K562 (cell line): ENCODE measurements at regions not wholly inside any gene's neighbourhood (a gene's known extent, or its start where the extent isn't known, plus 50 kb on each side); places are given as distances from the start of the nearest gene placed in this dataset.

Source experiments
- ATAC-seq: fragments of 200-7000 bp; cut with Tn5 transposase; 3 replicates; pipeline ENCODE4 v1.9.1; 2020; ENCODE audit warnings: moderate library complexity
- BruUV-seq: library from RNA; stranded (reverse); fragments of 400-500 nt; replicated peaks from 2 replicates; lab custom pipeline; 2021; lab: Mats Ljungman, UMichigan
- CTCF ChIA-PET: fragments of 300-600 bp; formaldehyde crosslinking; extraction: SDS; loops from one replicate; lab custom pipeline; 2021; ENCODE audit warnings: low intra/inter-chr PET ratio; lab: Yijun Ruan, JAX
- POLR2A ChIA-PET: fragments of 300-600, 350-650 bp; sonication (Branson Sonifier 250); formaldehyde crosslinking; extraction: SDS; loops from one replicate; lab custom pipeline; 2021; ENCODE audit warnings: antibody characterized with exemption, inconsistent platforms; lab: Yijun Ruan, JAX
- DNase-seq, 4 experiments: peaks; one replicate each; pipeline versions ENCODE4 v3.0.0 to v3.0.0-alpha.2; 2011 to 2018; ENCODE audit warnings: low spot score in 3 of 4, mixed read lengths in 3 of 4; ENCODE audit errors: extremely low read depth in 1 of 4
- FAIRE-seq: peaks from 2 replicates; lab custom pipeline; 2011; peaks lifted over from hg19 to GRCh38; lab: Jason Lieb, UNC
- H2AFZ ChIP-seq: 2 replicates; pipeline ENCODE4 v1.6.0; 2011; ENCODE audit warnings: low read depth, low read length, control low read depth, inconsistent platforms
- H3K27ac ChIP-seq: fragments of 200-600 bp; 3 replicates; pipeline ENCODE4 v1.8.0; 2011; ENCODE audit warnings: low read depth, mild to moderate bottlenecking, control low read depth, inconsistent platforms, low read length, moderate library complexity, mixed read lengths; ENCODE audit errors: extremely low read depth
- H3K27me3 ChIP-seq, 2 experiments: fragments of 300-600 bp in 1 of 2; 2 replicates in 1 of 2; 3 replicates in 1 of 2; pipeline versions ENCODE4 v1.6.0 to v1.8.0; 2011; ENCODE audit warnings: inconsistent platforms in 2 of 2, low read length in 2 of 2, mild to moderate bottlenecking in 1 of 2, mixed read lengths in 1 of 2, moderate library complexity in 1 of 2; ENCODE audit not compliant: control insufficient read depth in 2 of 2, insufficient read depth in 2 of 2
- H3K36me3 ChIP-seq: fragments of 300-600 bp; 3 replicates; pipeline ENCODE4 v1.8.0; 2011; ENCODE audit warnings: mild to moderate bottlenecking, low read length, inconsistent platforms; ENCODE audit not compliant: control insufficient read depth, insufficient read depth
- H3K4me1 ChIP-seq, 2 experiments: fragments of 200-600 bp in 1 of 2; replicated peaks in 1 of 2; 2 replicates in 1 of 2; 3 replicates in 1 of 2; pipeline versions ENCODE4 v1.5.1 to v1.8.0; 2011; ENCODE audit warnings: inconsistent platforms in 2 of 2, low read length in 2 of 2, mild to moderate bottlenecking in 1 of 2, mixed read lengths in 1 of 2, moderate library complexity in 1 of 2; ENCODE audit not compliant: control insufficient read depth in 2 of 2, insufficient read depth in 2 of 2
- H3K4me2 ChIP-seq: 2 replicates; pipeline ENCODE4 v1.6.1; 2011; ENCODE audit warnings: low read length, control low read depth, inconsistent platforms, mixed read lengths; ENCODE audit not compliant: insufficient read depth
- H3K4me3 ChIP-seq: fragments of 200-600 bp; sonication (generic), shearing (Covaris generic); 2 replicates; pipeline ENCODE4 v1.5.1; 2016; ENCODE audit warnings: control low read depth, inconsistent platforms
- H3K79me2 ChIP-seq: fragments of 200-600 bp; 3 replicates; pipeline ENCODE4 v1.8.0; 2011; ENCODE audit warnings: low read length, inconsistent platforms; ENCODE audit not compliant: control insufficient read depth, insufficient read depth
- H3K9ac ChIP-seq, 2 experiments: 2 replicates each; pipeline versions ENCODE4 v1.6.0 to v1.6.1; 2011; ENCODE audit warnings: low read depth in 2 of 2, low read length in 2 of 2, control low read depth in 1 of 2, inconsistent platforms in 1 of 2, mild to moderate bottlenecking in 1 of 2, mixed read lengths in 1 of 2; ENCODE audit not compliant: insufficient read depth in 1 of 2
- H3K9me1 ChIP-seq: one replicate; pipeline ENCODE4 v1.6.0; 2011; ENCODE audit warnings: inconsistent platforms, mild to moderate bottlenecking, low read length, moderate library complexity; ENCODE audit not compliant: control insufficient read depth, insufficient read depth
- H3K9me3 ChIP-seq: replicated peaks from 2 replicates; pipeline ENCODE4 v1.5.1; 2011; ENCODE audit warnings: low read depth, low read length, inconsistent platforms; ENCODE audit not compliant: control insufficient read depth, insufficient read depth
- H4K20me1 ChIP-seq: replicated peaks from 2 replicates; pipeline ENCODE4 v1.6.1; 2011; ENCODE audit warnings: low read length, inconsistent platforms, mixed read lengths; ENCODE audit not compliant: control insufficient read depth, insufficient read depth
- CAMTA2 ChIP-seq: fragments of 250-450 bp; sonication (Bioruptor Pico); conservative IDR thresholded peaks from 2 replicates; pipeline ENCODE4 v1.5.1; 2022
- MYC ChIP-seq, 2 experiments: fragments of 250-450 bp in 1 of 2; sonication (Bioruptor Pico) in 1 of 2; IDR thresholded peaks; 2 replicates each; pipeline versions ENCODE4 v1.5.1 to v1.6.1; 2012 to 2021; ENCODE audit warnings: low read depth in 2 of 2, borderline replicate concordance in 1 of 2, improper control_type of control experiment in 1 of 2, low read length in 1 of 2, mild to moderate bottlenecking in 1 of 2, moderate library complexity in 1 of 2
- NCOA4 ChIP-seq: fragments of 450-650 bp; IDR thresholded peaks from 2 replicates; pipeline ENCODE4 v1.6.1; 2018; ENCODE audit warnings: mild to moderate bottlenecking; ENCODE audit not compliant: partially characterized antibody
- ZKSCAN1 ChIP-seq: fragments of 150-350 bp; IDR thresholded peaks from 2 replicates; pipeline ENCODE4 v1.6.1; 2016; ENCODE audit warnings: low read depth, low read length
- ZNF143 ChIP-seq: sonication (generic); formaldehyde crosslinking; IDR thresholded peaks from 2 replicates; pipeline ENCODE4 v1.9.0; 2022; ENCODE audit warnings: mild to moderate bottlenecking, missing genetic modification reagents
- in situ Hi-C: fragments of 300-500 bp; cut with MboI; formaldehyde crosslinking; loops from 4 replicates; pipeline ENCODE4 v1.15.0; 2018; ENCODE audit warnings: inconsistent platforms, mixed read lengths
- intact Hi-C: fragments of 100-400 bp; cut with micrococcal nuclease; formaldehyde crosslinking; loops from 2 replicates; pipeline ENCODE4 v1.14.2; 2022
- TF ChIP-seq, protein P1 (sequence below), 2 experiments: fragments of 200-800 bp in 1 of 2; sonication (Bioruptor generic) in 1 of 2; sonication (generic) in 1 of 2; formaldehyde crosslinking in 1 of 2; IDR thresholded peaks in 1 of 2; conservative IDR thresholded peaks in 1 of 2; 2 replicates each; pipeline versions ENCODE4 v1.5.0 to v1.6.1; 2016 to 2020; ENCODE audit warnings: missing compliant biosample characterization in 1 of 2, missing genetic modification characterization in 1 of 2, missing genetic modification reagents in 1 of 2

DNA sequence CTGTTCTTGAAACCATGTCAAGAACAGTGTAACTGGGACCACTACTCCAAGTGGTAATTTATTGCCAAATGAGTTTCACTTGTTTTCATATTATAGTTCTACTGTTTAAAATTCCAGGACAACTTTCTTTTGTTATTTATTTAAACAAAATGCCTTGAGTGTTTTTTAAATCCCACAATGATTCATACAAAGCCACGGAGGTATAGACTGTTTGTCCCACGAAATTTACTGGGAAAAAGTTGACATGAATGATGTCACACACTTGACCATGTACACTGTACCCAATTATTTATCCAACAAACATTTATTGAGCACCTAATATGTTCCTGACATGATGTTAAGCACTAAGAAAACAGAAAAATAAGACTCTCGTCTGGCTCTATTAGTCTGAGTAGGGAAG lies 243.9 kb upstream of the SIX2 start (continued):
- TF ChIP-seq, protein P1, sequence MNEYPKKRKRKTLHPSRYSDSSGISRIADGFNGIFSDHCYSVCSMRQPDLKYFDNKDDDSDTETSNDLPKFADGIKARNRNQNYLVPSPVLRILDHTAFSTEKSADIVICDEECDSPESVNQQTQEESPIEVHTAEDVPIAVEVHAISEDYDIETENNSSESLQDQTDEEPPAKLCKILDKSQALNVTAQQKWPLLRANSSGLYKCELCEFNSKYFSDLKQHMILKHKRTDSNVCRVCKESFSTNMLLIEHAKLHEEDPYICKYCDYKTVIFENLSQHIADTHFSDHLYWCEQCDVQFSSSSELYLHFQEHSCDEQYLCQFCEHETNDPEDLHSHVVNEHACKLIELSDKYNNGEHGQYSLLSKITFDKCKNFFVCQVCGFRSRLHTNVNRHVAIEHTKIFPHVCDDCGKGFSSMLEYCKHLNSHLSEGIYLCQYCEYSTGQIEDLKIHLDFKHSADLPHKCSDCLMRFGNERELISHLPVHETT (CRISPR knock-in tag; conservative IDR thresholded peaks at IDR 0.05 in 1 of 2, IDR thresholded peaks at IDR 0.05 in 1 of 2), result no peak
- TF ChIP-seq CAMTA2 (CRISPR knock-in tag), result no peak

DNA sequence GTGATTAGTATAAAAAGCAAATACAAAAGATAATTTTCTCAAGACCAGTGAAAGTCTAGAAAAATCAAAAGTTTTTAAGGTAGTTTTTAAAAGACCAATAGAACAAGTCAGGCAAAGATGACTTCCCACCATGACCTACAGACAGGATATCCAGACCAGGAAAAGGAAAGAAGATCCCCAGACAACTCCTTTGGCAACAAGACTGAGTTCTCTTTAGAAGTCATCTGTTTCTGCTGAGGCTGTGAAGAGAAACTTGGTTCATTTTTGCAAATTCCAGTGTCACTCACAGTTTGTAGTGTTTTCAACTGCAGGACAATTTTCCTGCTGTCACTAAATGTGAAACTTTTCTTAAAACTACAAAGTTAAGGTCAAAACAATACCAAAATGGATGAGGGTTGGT lies 240.9 kb upstream of the SIX2 start:
- no TSS peak for BruUV-seq
- no peaks in the 10 kb centered on the region for H3K4me1 ChIP-seq
- no peaks in the 10 kb centered on the region for H3K79me2 ChIP-seq
- POLR2A ChIA-PET, result no interaction called here
- no peaks in the 10 kb centered on the region for H4K20me1 ChIP-seq
- no peak overlapping the region for H3K4me3 ChIP-seq
- no peak overlapping the region for H3K27ac ChIP-seq
- CTCF ChIA-PET, result no interaction called here
- peaks cover 12 to 13% of the 10 kb centered on the region in 2 experiments; a peak in 4 of 5 replicates for H3K27me3 ChIP-seq
- no peak for TF ChIP-seq ZNF143 (CRISPR knock-in tag)
- TF ChIP-seq ZKSCAN1, result no peak
- no peak for TF ChIP-seq MYC (IDR thresholded peaks at IDR 0.05; ENCODE audit: low read depth, low read length)
- no peak for TF ChIP-seq MYC (CRISPR knock-in tag; IDR thresholded peaks at IDR 0.05; ENCODE audit: borderline replicate concordance, low read depth)
- TF ChIP-seq NCOA4, result no peak
- TF ChIP-seq, all 486 proteins: peak for 0
- ATAC-seq (no peak), FAIRE-seq (no peak), DNase-seq (no peak)
- no peaks in the 10 kb centered on the region for H3K9me1 ChIP-seq
- H3K36me3 ChIP-seq, result no peaks in the 10 kb centered on the region
- H3K9me3 ChIP-seq, result no peaks in the 10 kb centered on the region
- H3K9ac ChIP-seq, result no peak overlapping the region
- intact Hi-C loops, result no loop called here
- no peak overlapping the region for H2AFZ ChIP-seq
- in situ Hi-C loops, result no loop called here
- no peak overlapping the region for H3K4me2 ChIP-seq
